Umbilical cord (tissue), 1 donor: ENCODE measurements at regions not wholly inside any gene's neighbourhood (a gene's known extent, or its start where the extent isn't known, plus 50 kb on each side); places are given as distances from the start of the nearest gene placed in this dataset.

Source experiments
- DNase-seq: peaks from one replicate; pipeline ENCODE4 v3.0.0-alpha.2; 2015; ENCODE audit warnings: low spot score

GRCh38 chr12:89861086-89861485 is 152.4 kb upstream of the ATP2B1 start:
- DNase-seq = no peak

DNA sequence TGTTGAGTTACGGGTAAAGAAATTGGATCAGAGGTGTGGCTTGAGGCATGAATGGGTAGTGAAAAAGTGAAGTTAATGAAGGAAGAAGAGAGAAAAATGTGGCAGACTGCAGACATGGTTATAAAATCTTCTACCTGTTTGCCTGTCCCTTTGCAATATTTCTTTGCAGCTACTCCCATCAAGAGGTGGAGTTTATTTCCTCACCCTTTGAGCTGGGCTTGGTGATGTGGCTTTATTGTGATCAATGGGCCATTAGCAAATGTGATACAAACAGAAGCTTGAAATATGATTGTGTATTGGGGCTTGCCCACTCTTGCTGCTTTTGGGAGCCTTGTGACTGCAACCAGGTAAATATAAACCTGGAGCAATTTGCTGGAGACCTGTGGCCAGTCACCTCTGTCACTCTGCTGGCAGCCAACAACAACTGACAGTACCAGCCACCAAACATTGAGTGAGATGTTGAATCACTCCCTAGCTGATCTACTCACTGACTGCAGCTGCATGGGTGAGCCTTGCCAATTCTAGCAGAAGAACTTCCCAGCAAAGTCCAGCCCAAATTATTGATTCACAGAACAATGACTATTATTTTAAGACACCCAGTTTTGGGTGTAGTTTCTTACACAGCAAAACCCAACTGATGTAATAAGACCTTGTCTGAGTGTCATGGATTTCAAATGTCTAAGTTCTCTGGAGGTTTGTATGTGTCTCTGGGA is 151.0 kb upstream of the ATP2B1 start:
- no peak for DNase-seq

DNA sequence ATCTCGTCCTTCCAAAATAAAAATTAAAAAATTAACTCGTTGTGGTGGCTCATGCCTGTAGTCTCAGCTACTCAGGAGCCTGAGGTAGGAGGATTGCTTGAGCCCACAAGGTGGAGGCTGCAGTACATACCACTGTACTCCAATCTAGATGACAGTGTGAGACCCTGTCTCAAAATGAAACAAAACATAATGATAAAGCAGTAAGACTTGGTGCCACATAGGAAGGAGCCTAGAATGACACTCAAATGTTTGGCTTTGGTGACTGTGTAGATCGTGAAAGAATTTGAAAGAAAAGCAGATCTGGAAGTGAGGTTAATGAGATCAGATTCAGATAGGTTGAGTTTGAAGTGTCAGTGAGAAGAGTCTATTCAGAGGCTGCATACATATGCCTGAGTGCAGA is 150.1 kb upstream of the ATP2B1 start:
- no peak for DNase-seq

- no peak for DNase-seq
Observed at GRCh38 chr12:89857652-89858274, 149.1 kb upstream of the ATP2B1 start.

DNA sequence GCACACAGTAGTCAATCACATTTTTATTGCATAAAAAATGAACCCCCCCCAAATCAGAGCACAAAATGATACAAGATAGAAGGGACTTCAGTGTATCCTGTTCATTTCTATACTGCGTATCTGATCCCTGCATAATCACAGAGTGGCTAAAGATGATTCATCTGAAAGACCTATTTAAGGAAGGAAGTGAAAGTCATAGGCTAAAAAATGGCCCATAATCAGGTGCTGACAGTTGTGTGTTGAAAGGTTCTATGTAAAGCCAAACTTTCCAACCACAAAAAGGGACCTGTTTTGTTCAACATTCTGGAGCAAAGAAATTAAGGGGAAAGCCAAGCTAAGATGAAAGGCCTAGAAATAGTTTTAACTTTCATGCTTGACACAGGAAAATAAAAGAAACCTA is 147.8 kb upstream of the ATP2B1 start:
- peak; percentile 83 for DNase-seq

GRCh38 chr12:89848732-89849131 is 140.1 kb upstream of the ATP2B1 start:
- no peak for DNase-seq

DNA sequence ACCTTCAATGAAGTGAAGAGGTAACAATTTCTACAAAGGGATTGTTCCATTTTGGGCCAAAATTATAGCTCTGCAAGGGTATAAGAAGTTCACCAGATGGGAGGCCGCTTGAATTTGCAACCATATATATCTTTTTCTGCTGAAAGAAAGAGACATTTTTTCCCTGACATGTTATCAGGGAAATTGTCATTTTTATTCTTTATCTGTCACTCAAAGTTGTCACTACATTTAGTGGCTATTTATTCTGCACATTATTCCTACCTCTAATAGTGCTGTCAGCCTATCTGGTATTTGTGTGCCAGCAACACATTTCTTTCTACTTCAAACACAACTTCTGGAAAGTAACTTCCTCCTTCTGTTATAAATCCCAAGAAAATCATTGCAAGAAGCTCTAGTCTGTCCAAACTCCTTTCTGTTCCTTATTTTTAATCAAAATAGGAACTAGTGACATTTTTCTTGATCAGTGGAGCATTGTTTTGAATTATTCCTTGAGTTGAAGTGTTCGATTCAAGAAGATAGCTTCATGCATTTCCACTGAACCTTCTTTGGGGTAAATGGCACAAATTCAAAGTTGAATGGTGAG is 137.9 kb upstream of the ATP2B1 start:
- no peak for DNase-seq

GRCh38 chr12:89845767-89846166 is 137.1 kb upstream of the ATP2B1 start:
- DNase-seq = no peak

DNA sequence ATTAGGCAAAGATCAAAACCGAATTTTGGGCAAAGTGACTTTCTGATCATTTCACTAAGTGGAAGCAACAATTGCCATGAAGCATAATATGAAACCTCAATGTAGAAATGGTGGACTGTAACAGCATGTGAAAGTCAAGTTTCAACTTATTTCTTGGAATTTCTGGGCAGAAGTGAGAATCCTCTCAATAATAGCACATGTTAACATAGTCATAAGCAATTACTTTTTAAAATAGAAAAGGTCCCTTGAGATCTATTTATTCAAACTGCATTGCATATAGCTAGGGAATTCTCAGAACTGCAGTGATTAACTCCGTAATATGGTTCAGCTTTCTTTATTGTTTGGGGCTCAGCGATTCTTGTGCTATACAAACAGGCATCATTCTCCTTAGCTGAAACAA is 136.7 kb upstream of the ATP2B1 start:
- no peak for DNase-seq

- no peak for DNase-seq
Observed at GRCh38 chr12:89844539-89844938, 135.9 kb upstream of the ATP2B1 start.

DNA sequence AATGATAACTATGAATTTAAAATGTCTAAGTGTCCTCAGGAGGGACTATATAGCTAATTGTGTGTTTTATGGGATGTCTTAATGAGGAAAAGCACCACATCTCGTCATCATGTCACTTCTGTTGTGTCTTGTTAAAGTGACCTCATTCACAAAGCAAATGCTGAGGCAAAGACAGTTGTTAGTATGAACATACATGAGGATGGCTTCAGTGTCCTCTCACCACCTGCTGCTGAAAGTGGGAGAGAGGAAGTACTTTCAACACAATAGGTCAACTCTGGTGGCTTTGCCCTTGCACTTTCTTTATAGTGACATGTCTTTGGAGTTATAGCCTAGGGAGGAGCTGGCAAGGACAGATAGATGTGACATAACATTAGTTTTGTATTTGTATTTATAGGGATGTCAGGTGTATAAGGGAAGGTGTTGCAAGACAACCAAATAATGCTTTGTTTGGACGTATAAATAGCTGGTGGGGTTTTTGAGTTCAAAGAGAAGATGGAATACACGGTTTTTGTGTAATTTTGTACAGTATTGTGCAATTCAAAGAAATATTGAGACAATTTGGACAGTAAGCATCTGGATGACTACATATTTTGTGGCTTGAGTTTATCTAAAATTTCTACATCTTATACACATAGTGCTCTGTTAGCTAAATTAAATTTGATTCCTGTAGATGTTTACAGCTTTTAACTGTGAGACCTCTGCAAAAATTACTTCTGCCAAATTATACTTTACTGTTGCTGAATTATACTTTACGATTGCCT is 131.7 kb upstream of the ATP2B1 start:
- DNase-seq = no peak

GRCh38 chr12:89839444-89839843 is 130.8 kb upstream of the ATP2B1 start:
- DNase-seq = no peak

GRCh38 chr12:89838833-89839232 is 130.2 kb upstream of the ATP2B1 start:
- no peak for DNase-seq

GRCh38 chr12:89836026-89836425 is 127.4 kb upstream of the ATP2B1 start:
- DNase-seq = no peak

DNA sequence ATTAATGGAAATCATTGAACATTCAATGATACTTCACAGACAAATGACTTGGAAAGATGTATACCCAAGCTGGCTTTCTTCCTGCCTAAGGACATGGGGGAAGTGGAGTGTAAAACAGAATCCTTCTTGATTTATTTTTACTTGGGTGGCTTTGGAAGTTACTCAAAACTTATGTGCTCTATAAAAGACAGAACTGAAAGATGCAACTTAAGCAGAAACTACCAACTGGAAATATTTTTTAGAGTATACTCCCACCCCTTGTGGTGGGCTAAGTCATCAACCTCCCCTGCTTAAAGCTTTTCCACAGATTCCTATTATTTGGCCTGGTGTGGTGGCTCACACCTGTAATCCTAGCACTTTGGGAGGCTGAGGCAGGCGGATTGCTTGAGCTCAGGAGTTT is 126.0 kb upstream of the ATP2B1 start:
- DNase-seq = no peak

- no peak for DNase-seq
Observed at GRCh38 chr12:89833337-89834252, 125.0 kb upstream of the ATP2B1 start.

DNA sequence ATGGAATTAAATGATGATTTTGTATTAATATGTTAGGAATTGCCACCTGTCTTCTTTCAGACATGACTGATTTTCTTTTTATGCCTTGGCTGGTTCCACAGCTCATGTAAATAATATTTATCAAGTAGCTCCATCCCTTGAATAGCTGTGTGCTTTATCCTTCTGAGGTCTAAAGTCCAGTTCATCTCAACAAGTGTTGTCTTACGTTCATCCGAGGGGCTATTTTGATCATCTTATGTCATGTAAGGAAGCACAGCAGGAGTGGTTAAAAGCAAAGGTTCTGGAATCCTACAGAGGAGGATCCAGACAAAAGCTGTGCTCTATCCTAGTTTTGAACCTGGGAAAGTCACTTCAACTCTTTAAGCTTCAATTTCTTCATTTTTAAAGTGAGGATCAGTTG is 123.7 kb upstream of the ATP2B1 start:
- DNase-seq = no peak

GRCh38 chr12:89831310-89832095 is 122.9 kb upstream of the ATP2B1 start:
- DNase-seq = no peak

DNA sequence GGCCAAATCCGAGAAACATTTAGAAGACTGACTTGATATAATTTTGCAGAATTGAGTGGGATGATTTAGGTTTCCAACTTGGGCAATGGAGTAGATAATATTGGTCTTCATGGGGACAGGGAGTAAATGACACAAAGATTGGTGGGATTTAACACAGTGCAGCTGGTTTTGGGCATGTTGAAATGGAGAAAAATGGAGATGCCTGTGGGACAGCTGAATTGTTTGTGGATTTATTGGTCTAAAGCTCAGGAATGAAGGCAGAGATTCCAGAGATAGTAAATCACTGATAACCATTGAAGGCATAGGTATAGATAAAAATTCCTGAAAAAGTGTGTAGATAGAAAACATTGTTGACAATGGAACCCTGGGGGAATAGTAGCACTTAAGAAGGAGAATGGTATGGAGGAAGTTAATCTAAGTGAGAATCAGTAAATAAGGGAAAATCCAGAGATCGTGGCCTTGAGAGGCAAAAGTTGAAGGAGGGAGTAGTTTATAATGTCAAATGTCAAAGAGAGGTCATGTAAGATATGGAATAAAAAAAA is 120.9 kb upstream of the ATP2B1 start:
- no peak for DNase-seq

- DNase-seq = no peak
Observed at GRCh38 chr12:89828575-89828974, 119.9 kb upstream of the ATP2B1 start.
